Hepatocyte (in vitro differentiated cells): ENCODE measurements at regions not wholly inside any gene's neighbourhood (a gene's known extent, or its start where the extent isn't known, plus 50 kb on each side); places are given as distances from the start of the nearest gene placed in this dataset.

Experiments used
- EZH2 ChIP-seq: fragments of 200-600 bp; sonication (generic); IDR thresholded peaks from 2 replicates; pipeline ENCODE4 v1.6.1; 2016; ENCODE audit warnings: antibody characterized with exemption, mild to moderate bottlenecking, borderline replicate concordance
- EZH2phosphoT487 ChIP-seq: fragments of 200-600 bp; sonication (generic); IDR thresholded peaks from one replicate; pipeline ENCODE4 v1.6.1; 2018; ENCODE audit warnings: antibody characterized with exemption, mild to moderate bottlenecking, low read depth, moderate library complexity; ENCODE audit not compliant: unreplicated experiment, severe bottlenecking
- TF ChIP-seq, protein P1 (sequence below): fragments of 200-600 bp; sonication (generic); IDR thresholded peaks from 2 replicates; pipeline ENCODE4 v1.5.1; 2016; ENCODE audit warnings: antibody characterized with exemption, mild to moderate bottlenecking; ENCODE audit not compliant: poor library complexity

DNA sequence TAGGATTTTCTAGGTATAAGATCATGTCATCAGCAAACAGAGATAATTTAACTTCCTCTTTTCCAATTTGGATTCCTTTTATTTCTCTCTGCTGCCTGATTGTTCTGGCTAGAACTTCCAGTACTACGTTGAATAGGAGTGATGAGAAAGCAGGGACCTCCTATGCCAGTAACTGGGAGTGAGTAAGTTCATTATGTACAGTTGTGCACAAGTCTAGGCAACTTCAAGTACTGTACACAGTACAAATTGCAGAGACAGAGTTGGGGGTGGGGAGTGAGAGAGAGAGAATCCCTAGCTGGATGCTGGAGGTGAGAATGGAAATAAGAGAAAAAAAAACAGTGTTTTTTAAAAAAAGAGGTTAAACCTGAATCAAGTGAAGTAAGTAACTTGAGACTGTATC, 210.2 kb downstream of the MMUT start:
- TF ChIP-seq, protein P1, sequence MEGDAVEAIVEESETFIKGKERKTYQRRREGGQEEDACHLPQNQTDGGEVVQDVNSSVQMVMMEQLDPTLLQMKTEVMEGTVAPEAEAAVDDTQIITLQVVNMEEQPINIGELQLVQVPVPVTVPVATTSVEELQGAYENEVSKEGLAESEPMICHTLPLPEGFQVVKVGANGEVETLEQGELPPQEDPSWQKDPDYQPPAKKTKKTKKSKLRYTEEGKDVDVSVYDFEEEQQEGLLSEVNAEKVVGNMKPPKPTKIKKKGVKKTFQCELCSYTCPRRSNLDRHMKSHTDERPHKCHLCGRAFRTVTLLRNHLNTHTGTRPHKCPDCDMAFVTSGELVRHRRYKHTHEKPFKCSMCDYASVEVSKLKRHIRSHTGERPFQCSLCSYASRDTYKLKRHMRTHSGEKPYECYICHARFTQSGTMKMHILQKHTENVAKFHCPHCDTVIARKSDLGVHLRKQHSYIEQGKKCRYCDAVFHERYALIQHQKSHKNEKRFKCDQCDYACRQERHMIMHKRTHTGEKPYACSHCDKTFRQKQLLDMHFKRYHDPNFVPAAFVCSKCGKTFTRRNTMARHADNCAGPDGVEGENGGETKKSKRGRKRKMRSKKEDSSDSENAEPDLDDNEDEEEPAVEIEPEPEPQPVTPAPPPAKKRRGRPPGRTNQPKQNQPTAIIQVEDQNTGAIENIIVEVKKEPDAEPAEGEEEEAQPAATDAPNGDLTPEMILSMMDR: no peak
- TF ChIP-seq EZH2: no peak
- TF ChIP-seq EZH2phosphoT487: no peak
